ENCODE measurements at regions not wholly inside any gene's neighbourhood (a gene's known extent, or its start where the extent isn't known, plus 50 kb on each side); places are given as distances from the start of the nearest gene placed in this dataset.

GRCh38 chr13:53121131-53121773, 92.6 kb downstream of the OLFM4 start:
- TF ChIP-seq CTCF (IDR thresholded peaks at IDR 0.05) (no peak), POLR2A (IDR thresholded peaks at IDR 0.05) (no peak)
